NOMO-1 treated with dmso at 0.1 percent for 144 hours (cell line): ENCODE measurements at regions not wholly inside any gene's neighbourhood (a gene's known extent, or its start where the extent isn't known, plus 50 kb on each side); places are given as distances from the start of the nearest gene placed in this dataset.
A peak's percentile ranks its signal among the peaks of the same experiment; 100 is the strongest.
"Not testable (repeated sequence)": the region's sequence is repeated elsewhere in the genome, so short reads cannot be mapped to it uniquely, and the experiment has no call there.

ENCODE experiments used
- DNase-seq: peaks from one replicate; lab custom pipeline; 2025; ENCODE audit not compliant: unreplicated experiment; lab: John Stamatoyannopoulos, UW

- DNase-seq: peak; percentile 49
These were observed 74.9 kb downstream of the ALG10 start for GRCh38 chr12:34097213-34097612.

- no peak for DNase-seq
These were observed 83.2 kb downstream of the ALG10 start for GRCh38 chr12:34105392-34105933.

GRCh38 chr12:34106172-34106571 is 83.9 kb downstream of the ALG10 start:
- no peak for DNase-seq

- DNase-seq: no peak
These were observed 84.7 kb downstream of the ALG10 start for GRCh38 chr12:34107016-34107415.

GRCh38 chr12:34107781-34108404 is 85.6 kb downstream of the ALG10 start:
- no peak for DNase-seq

- DNase-seq: no peak
These were observed 86.1 kb downstream of the ALG10 start for GRCh38 chr12:34108405-34108803.

GRCh38 chr12:34108967-34109366 is 86.7 kb downstream of the ALG10 start:
- DNase-seq: no peak

GRCh38 chr12:34109390-34109789 is 87.1 kb downstream of the ALG10 start:
- DNase-seq: no peak

- not testable (repeated sequence) for DNase-seq
These were observed 87.7 kb downstream of the ALG10 start for GRCh38 chr12:34109909-34110531.

- DNase-seq: no peak
These were observed 97.1 kb downstream of the ALG10 start for GRCh38 chr12:34119366-34119765.

GRCh38 chr12:34121360-34121759 is 99.1 kb downstream of the ALG10 start:
- DNase-seq: no peak

- not testable (repeated sequence) for DNase-seq
These were observed 100.8 kb downstream of the ALG10 start for GRCh38 chr12:34123092-34123491.

- DNase-seq: no peak
These were observed 102.3 kb downstream of the ALG10 start for GRCh38 chr12:34124608-34125007.

GRCh38 chr12:34126239-34126641 is 103.9 kb downstream of the ALG10 start:
- no peak for DNase-seq

GRCh38 chr12:34126805-34127204 is 104.5 kb downstream of the ALG10 start:
- no peak for DNase-seq

- not testable (repeated sequence) for DNase-seq
These were observed 105.1 kb downstream of the ALG10 start for GRCh38 chr12:34127379-34127778.

GRCh38 chr12:34142430-34142829 is 120.1 kb downstream of the ALG10 start:
- no peak for DNase-seq

- DNase-seq: no peak
These were observed 128.7 kb downstream of the ALG10 start for GRCh38 chr12:34151019-34151418.

- no peak for DNase-seq
These were observed 141.1 kb downstream of the ALG10 start for GRCh38 chr12:34163443-34163842.

GRCh38 chr12:34166427-34167060 is 144.2 kb downstream of the ALG10 start:
- DNase-seq: no peak

GRCh38 chr12:34168507-34168906 is 146.2 kb downstream of the ALG10 start:
- not testable (repeated sequence) for DNase-seq

- DNase-seq: no peak
These were observed 164.2 kb downstream of the ALG10 start for GRCh38 chr12:34186492-34186891.
